ENCODE measurements at regions not wholly inside any gene's neighbourhood (a gene's known extent, or its start where the extent isn't known, plus 50 kb on each side); places are given as distances from the start of the nearest gene placed in this dataset.

DNA sequence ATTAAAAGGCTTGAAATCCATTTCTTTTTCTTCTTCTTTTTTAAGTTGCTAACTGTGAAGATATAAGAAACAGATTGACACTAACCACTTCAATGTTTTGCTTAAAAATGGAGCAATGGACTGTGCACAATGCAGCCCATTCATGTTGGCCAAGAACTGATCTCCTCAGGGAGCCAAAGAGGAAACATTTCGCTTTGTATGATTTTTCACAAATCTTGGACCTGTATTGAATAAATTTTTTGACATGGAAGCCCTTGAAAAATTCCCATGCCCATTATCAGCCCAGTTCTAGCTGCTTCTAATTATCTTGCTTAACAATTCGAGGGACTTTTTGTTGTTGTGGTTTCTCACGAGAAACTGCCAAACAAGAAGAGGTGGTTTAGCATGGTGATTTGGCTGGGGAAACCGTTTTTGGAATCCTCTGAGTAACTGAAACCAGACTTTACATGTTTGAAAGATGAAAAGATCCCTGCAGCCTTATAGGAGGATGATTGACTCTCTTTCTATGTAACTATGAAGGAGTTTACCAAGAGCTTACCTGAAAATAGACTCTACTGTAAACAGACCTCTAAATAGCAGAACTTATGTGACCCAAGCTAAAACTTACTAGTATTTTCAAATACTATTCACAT is 1389.4 kb upstream of the GOT2 start:
- no peak for DNase-seq (ENCODE audit: unreplicated experiment)
- Mint-ChIP-seq H3K27me3 (ENCODE audit: insufficient read depth, unreplicated experiment) (no peaks in the 10 kb centered on the region), H3K4me3 (ENCODE audit: unreplicated experiment) (no peak overlapping the region), H3K9me3 (ENCODE audit: unreplicated experiment) (no peaks in the 10 kb centered on the region), H3K36me3 (ENCODE audit: insufficient read depth, unreplicated experiment) (no peaks in the 10 kb centered on the region), H3K27ac (ENCODE audit: low read depth, unreplicated experiment) (no peak overlapping the region), H3K4me1 (ENCODE audit: insufficient read depth, unreplicated experiment) (peaks cover 6% of the 10 kb centered on the region)
- BruUV-seq (replicated peaks): no TSS peak
- intact Hi-C loops (cut with micrococcal nuclease): no loop called here
- ChIA-PET CTCF (no interaction called here), POLR2A (interaction anchor here (1.0 kb wide), 1 partner anchor 39 kb away, joined by 3 read pairs; no protein-coding TSS in a partner anchor)
- TF ChIP-seq, protein P1, sequence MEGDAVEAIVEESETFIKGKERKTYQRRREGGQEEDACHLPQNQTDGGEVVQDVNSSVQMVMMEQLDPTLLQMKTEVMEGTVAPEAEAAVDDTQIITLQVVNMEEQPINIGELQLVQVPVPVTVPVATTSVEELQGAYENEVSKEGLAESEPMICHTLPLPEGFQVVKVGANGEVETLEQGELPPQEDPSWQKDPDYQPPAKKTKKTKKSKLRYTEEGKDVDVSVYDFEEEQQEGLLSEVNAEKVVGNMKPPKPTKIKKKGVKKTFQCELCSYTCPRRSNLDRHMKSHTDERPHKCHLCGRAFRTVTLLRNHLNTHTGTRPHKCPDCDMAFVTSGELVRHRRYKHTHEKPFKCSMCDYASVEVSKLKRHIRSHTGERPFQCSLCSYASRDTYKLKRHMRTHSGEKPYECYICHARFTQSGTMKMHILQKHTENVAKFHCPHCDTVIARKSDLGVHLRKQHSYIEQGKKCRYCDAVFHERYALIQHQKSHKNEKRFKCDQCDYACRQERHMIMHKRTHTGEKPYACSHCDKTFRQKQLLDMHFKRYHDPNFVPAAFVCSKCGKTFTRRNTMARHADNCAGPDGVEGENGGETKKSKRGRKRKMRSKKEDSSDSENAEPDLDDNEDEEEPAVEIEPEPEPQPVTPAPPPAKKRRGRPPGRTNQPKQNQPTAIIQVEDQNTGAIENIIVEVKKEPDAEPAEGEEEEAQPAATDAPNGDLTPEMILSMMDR (IDR thresholded peaks at IDR 0.05; ENCODE audit: unreplicated experiment): no peak

DNA sequence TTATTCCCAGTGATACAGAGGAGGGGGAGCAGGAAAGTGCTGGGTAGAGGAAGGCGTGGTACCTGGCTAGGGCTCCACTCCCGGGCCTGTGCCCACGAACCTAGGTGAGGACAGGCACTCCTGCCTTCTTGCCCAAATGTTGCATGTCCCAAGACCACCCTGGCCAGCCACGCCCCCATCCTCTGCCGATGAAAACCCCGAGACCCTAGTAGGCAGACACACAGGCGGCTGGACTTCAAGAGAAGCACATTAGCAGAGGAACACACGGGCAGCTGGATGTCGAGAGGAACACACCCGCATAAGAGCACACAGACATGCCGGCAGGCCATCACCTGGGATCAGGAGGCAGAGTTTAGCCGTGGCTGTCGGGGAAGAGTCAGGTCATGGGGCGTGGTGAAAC is 1386.5 kb upstream of the GOT2 start:
- intact Hi-C loops (cut with micrococcal nuclease): no loop called here
- H3K27ac Mint-ChIP-seq (ENCODE audit: low read depth, unreplicated experiment): no peak overlapping the region
- TF ChIP-seq, protein P1 (IDR thresholded peaks at IDR 0.05; ENCODE audit: unreplicated experiment): no peak
- CTCF ChIA-PET: interaction anchor here (1.0 kb wide), 1 partner anchor 12 kb away, joined by 3 read pairs; no protein-coding TSS in a partner anchor
- BruUV-seq (replicated peaks): no TSS peak
- POLR2A ChIA-PET: interaction anchor here (0.6 kb wide), 1 partner anchor 1667 kb away, joined by 3 read pairs; no protein-coding TSS in a partner anchor
- H3K9me3 Mint-ChIP-seq (ENCODE audit: unreplicated experiment): no peaks in the 10 kb centered on the region
- no peaks in the 10 kb centered on the region for H3K36me3 Mint-ChIP-seq (ENCODE audit: insufficient read depth, unreplicated experiment)
- no peaks in the 10 kb centered on the region for H3K27me3 Mint-ChIP-seq (ENCODE audit: insufficient read depth, unreplicated experiment)
- H3K4me1 Mint-ChIP-seq (ENCODE audit: insufficient read depth, unreplicated experiment): peaks cover 6% of the 10 kb centered on the region
- DNase-seq (ENCODE audit: unreplicated experiment): no peak
- no peak overlapping the region for H3K4me3 Mint-ChIP-seq (ENCODE audit: unreplicated experiment)

DNA sequence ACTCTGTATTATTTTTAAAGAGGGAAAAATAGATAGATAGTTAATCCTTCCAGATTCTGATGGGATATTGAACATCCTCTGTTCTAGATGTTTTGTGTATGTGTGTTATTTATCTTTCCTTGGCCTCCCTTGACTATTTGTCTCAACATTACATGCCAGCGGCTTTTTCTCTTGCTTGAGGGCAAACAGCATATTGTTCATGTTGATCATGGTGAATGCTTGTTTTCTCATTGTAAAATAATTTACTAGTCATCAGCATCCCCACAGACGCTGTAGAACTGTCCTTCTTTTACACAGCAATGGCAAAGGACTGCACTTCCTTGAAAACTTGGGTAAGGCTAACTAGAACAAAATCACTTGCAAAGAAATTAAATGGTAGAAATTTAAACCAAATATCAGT is 1376.4 kb upstream of the GOT2 start:
- H3K4me3 Mint-ChIP-seq (ENCODE audit: unreplicated experiment): no peak overlapping the region
- H3K27ac Mint-ChIP-seq (ENCODE audit: low read depth, unreplicated experiment): no peak overlapping the region
- peaks cover 4% of the 10 kb centered on the region for H3K4me1 Mint-ChIP-seq (ENCODE audit: insufficient read depth, unreplicated experiment)
- ChIA-PET POLR2A (no interaction called here), CTCF (no interaction called here)
- H3K36me3 Mint-ChIP-seq (ENCODE audit: insufficient read depth, unreplicated experiment): no peaks in the 10 kb centered on the region
- H3K27me3 Mint-ChIP-seq (ENCODE audit: insufficient read depth, unreplicated experiment): no peaks in the 10 kb centered on the region
- peaks cover 5% of the 10 kb centered on the region for H3K9me3 Mint-ChIP-seq (ENCODE audit: unreplicated experiment)
- BruUV-seq (replicated peaks): no TSS peak
- TF ChIP-seq, protein P1 (IDR thresholded peaks at IDR 0.05; ENCODE audit: unreplicated experiment): no peak
- intact Hi-C loops (cut with micrococcal nuclease): no loop called here
- DNase-seq (ENCODE audit: unreplicated experiment): no peak

DNA sequence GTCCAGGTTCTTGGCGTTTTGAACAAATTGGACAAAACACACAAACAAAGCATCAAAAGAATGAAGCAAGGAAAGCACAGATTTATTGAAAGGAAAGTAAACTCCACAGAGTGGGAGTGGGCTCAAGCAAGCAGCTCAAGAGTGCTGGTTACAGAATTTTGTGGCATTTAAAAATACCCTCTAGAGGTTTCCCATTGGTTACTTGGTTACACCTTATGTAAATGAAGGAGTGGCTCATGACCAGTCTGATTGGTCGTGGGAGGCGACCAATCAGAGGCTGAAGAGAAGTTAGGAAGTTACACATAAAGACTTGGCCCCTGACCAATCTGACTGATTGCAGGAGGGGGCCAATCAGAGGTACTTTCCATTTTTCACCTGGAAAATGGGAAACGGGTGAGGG is 1373.8 kb upstream of the GOT2 start:
- Mint-ChIP-seq H3K4me3 (ENCODE audit: unreplicated experiment) (no peak overlapping the region), H3K27ac (ENCODE audit: low read depth, unreplicated experiment) (no peak overlapping the region), H3K4me1 (ENCODE audit: insufficient read depth, unreplicated experiment) (peaks cover 4% of the 10 kb centered on the region), H3K36me3 (ENCODE audit: insufficient read depth, unreplicated experiment) (no peaks in the 10 kb centered on the region), H3K27me3 (ENCODE audit: insufficient read depth, unreplicated experiment) (no peaks in the 10 kb centered on the region), H3K9me3 (ENCODE audit: unreplicated experiment) (peaks cover 5% of the 10 kb centered on the region)
- TF ChIP-seq, protein P1 (IDR thresholded peaks at IDR 0.05; ENCODE audit: unreplicated experiment): no peak
- intact Hi-C loops (cut with micrococcal nuclease): no loop called here
- CTCF ChIA-PET: interaction anchor here (0.7 to 0.8 kb wide), 2 partner anchors 23 to 816 kb away, joined by 3 to 5 read pairs; no protein-coding TSS in a partner anchor
- POLR2A ChIA-PET: no interaction called here
- no TSS peak for BruUV-seq (replicated peaks)
- no peak for DNase-seq (ENCODE audit: unreplicated experiment)
